SK-N-SH (cell line): ENCODE measurements at regions not wholly inside any gene's neighbourhood (a gene's known extent, or its start where the extent isn't known, plus 50 kb on each side); places are given as distances from the start of the nearest gene placed in this dataset.

ENCODE experiments used
- FOXM1 ChIP-seq: IDR thresholded peaks from 2 replicates; pipeline ENCODE4 v1.4.0; 2012; ENCODE audit warnings: low read depth, mild to moderate bottlenecking
- TCF12 ChIP-seq: IDR thresholded peaks from 2 replicates; pipeline ENCODE4 v1.4.0; 2012
- TF ChIP-seq, protein P1 (sequence below): IDR thresholded peaks from 2 replicates; pipeline ENCODE4 v1.4.0; 2012; ENCODE audit warnings: low read depth

DNA sequence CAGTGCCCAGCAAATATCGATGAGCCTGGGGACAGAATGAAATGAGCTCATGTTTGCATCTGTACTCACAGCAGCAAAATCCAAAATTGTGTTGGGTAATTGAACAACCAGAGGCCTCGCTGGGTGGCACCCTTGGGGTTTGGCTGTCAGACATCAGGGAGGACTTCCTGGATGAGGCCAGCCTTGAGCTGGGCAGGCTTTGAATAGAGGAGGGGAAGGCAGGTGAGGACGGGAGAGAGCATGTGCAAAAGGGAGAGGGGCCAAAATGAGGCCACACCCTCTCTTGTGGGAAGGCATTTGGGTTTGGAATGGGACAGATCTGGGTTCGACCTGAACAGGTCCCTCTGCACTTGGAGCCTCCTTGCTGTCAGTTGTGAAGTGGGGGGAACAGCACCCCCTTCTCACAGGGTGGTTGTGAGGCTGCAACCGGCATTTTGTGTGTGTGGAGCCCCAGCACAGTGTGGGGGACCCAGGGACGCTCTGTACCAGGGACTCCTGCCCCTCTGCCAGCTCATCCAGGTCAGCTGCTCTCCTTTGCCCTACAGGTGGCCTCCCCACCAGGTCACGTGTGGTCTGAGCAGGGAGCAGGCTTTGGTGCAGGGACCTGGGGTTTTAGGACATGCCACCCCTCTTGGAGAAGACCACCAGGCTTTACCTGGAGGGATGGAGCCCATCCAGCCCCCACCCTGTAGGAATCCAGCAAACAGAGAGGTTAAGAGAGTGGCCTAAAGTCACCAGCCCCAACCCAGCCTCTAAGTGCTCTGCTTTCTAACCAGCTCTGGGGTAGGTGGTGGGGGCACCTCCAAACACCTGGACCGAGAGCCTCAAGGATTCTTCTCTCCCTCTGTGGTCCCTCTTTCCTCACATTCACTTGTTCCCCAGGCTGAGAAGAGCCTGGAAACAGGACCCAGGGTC, 521.8 kb downstream of the PTPRU start:
- TF ChIP-seq FOXM1: no peak
- TF ChIP-seq, protein P1, sequence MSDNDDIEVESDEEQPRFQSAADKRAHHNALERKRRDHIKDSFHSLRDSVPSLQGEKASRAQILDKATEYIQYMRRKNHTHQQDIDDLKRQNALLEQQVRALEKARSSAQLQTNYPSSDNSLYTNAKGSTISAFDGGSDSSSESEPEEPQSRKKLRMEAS: no peak
- no peak for TF ChIP-seq TCF12
